Mesenchymal stem cell (in vitro differentiated cells and primary cell): ENCODE measurements at regions not wholly inside any gene's neighbourhood (a gene's known extent, or its start where the extent isn't known, plus 50 kb on each side); places are given as distances from the start of the nearest gene placed in this dataset.
"Not testable (repeated sequence)": the region's sequence is repeated elsewhere in the genome, so short reads cannot be mapped to it uniquely, and the experiment has no call there.

ENCODE experiments used
- DNase-seq: peaks from one replicate; pipeline ENCODE4 v3.0.0-alpha.2; 2013
- H2AFZ ChIP-seq: one replicate; pipeline ENCODE4 v1.6.1; 2013; ENCODE audit warnings: low read depth, mild to moderate bottlenecking, control low read depth, inconsistent platforms, low read length, moderate library complexity
- H2AK5ac ChIP-seq: 2 replicates; pipeline ENCODE4 v1.6.1; 2013; ENCODE audit warnings: low read length, moderate library complexity, mild to moderate bottlenecking, inconsistent platforms; ENCODE audit not compliant: severe bottlenecking
- H2BK120ac ChIP-seq: one replicate; pipeline ENCODE4 v1.6.1; 2013; ENCODE audit warnings: low read depth, mild to moderate bottlenecking, inconsistent platforms, low read length, moderate library complexity
- H2BK12ac ChIP-seq, 2 experiments: one replicate each; pipeline ENCODE4 v1.6.1; 2013; ENCODE audit warnings: inconsistent platforms in 2 of 2, low read length in 2 of 2, mild to moderate bottlenecking in 2 of 2, moderate library complexity in 2 of 2, control low read depth in 1 of 2
- H2BK15ac ChIP-seq: one replicate; pipeline ENCODE4 v1.6.1; 2013; ENCODE audit warnings: mild to moderate bottlenecking, low read depth, inconsistent platforms; ENCODE audit not compliant: poor library complexity, severe bottlenecking
- H2BK5ac ChIP-seq: 2 replicates; pipeline ENCODE4 v1.6.1; 2013; ENCODE audit warnings: low read depth, mild to moderate bottlenecking, low read length, control low read depth, inconsistent platforms; ENCODE audit not compliant: poor library complexity, severe bottlenecking
- H3K14ac ChIP-seq, 2 experiments: one replicate each; pipeline ENCODE4 v1.6.1; 2013; ENCODE audit warnings: inconsistent platforms in 2 of 2, low read length in 2 of 2, control low read depth in 1 of 2, mild to moderate bottlenecking in 1 of 2, moderate library complexity in 1 of 2
- H3K18ac ChIP-seq, 2 experiments: one replicate each; pipeline ENCODE4 v1.6.1; 2013; ENCODE audit warnings: inconsistent platforms in 2 of 2, low read length in 2 of 2, control low read depth in 1 of 2, low read depth in 1 of 2, mild to moderate bottlenecking in 1 of 2
- H3K23ac ChIP-seq, 2 experiments: one replicate each; pipeline ENCODE4 v1.6.1; 2013; ENCODE audit warnings: inconsistent platforms in 2 of 2, low read length in 2 of 2, mild to moderate bottlenecking in 2 of 2, moderate library complexity in 2 of 2, control low read depth in 1 of 2
- H3K27ac ChIP-seq: 2 replicates; pipeline ENCODE4 v1.5.1; 2013; ENCODE audit warnings: mild to moderate bottlenecking, moderate library complexity, low read length, control low read depth, inconsistent platforms; ENCODE audit not compliant: poor library complexity, severe bottlenecking
- H3K27me3 ChIP-seq, 2 experiments: 2 replicates each; pipeline versions ENCODE4 v1.6.1 to v1.7.0; 2013; ENCODE audit warnings: low read length in 2 of 2, mild to moderate bottlenecking in 2 of 2, moderate library complexity in 2 of 2, control low read depth in 1 of 2, inconsistent platforms in 1 of 2; ENCODE audit not compliant: control insufficient read depth in 1 of 2, insufficient read depth in 1 of 2
- H3K36me3 ChIP-seq, 2 experiments: 2 replicates each; pipeline versions ENCODE4 v1.6.1 to v1.7.0; 2013; ENCODE audit warnings: low read length in 2 of 2, control low read depth in 1 of 2, inconsistent platforms in 1 of 2, low read depth in 1 of 2, mild to moderate bottlenecking in 1 of 2; ENCODE audit not compliant: insufficient read depth in 2 of 2, control insufficient read depth in 1 of 2
- H3K4ac ChIP-seq, 2 experiments: one replicate each; pipeline ENCODE4 v1.6.1; 2013; ENCODE audit warnings: inconsistent platforms in 2 of 2, low read length in 2 of 2, mild to moderate bottlenecking in 2 of 2, moderate library complexity in 2 of 2, control low read depth in 1 of 2, low read depth in 1 of 2
- H3K4me1 ChIP-seq: 2 replicates; pipeline ENCODE4 v1.6.1; 2013; ENCODE audit warnings: low read depth, low read length, control low read depth; ENCODE audit not compliant: control insufficient read depth, insufficient read depth
- H3K4me2 ChIP-seq: 2 replicates; pipeline ENCODE4 v1.6.1; 2013; ENCODE audit warnings: low read length, mild to moderate bottlenecking, inconsistent platforms; ENCODE audit not compliant: poor library complexity, severe bottlenecking
- H3K4me3 ChIP-seq, 2 experiments: 2 replicates each; pipeline versions ENCODE4 v1.5.1 to v1.7.0; 2013; ENCODE audit warnings: low read length in 2 of 2, mild to moderate bottlenecking in 2 of 2, control low read depth in 1 of 2, low read depth in 1 of 2; ENCODE audit not compliant: insufficient read depth in 1 of 2
- H3K79me1 ChIP-seq: replicated peaks from 2 replicates; pipeline ENCODE4 v1.6.1; 2013; ENCODE audit warnings: mild to moderate bottlenecking, control low read depth, low read length, inconsistent platforms; ENCODE audit not compliant: poor library complexity, severe bottlenecking
- H3K9ac ChIP-seq: 2 replicates; pipeline ENCODE4 v1.7.0; 2013; ENCODE audit warnings: mild to moderate bottlenecking, low read length, moderate library complexity
- H3K9me3 ChIP-seq: 2 replicates; pipeline ENCODE4 v1.7.0; 2013; ENCODE audit warnings: mild to moderate bottlenecking, low read length; ENCODE audit not compliant: control insufficient read depth
- H4K8ac ChIP-seq: one replicate; pipeline ENCODE4 v1.6.1; 2013; ENCODE audit warnings: inconsistent platforms, mild to moderate bottlenecking, low read length, moderate library complexity
- H4K91ac ChIP-seq: one replicate; pipeline ENCODE4 v1.6.1; 2013; ENCODE audit warnings: mild to moderate bottlenecking, low read length, inconsistent platforms
- WGBS: methylation state at CpG from one replicate; pipeline ENCODE4 v1.1.7; 2013; ENCODE audit warnings: mixed read lengths; 5-methylcytosine and 5-hydroxymethylcytosine counted together

GRCh38 chrX:85663970-85664369 lies 284.5 kb upstream of the POF1B start:
- H3K18ac ChIP-seq, H3K4me3 ChIP-seq, H3K14ac ChIP-seq, H3K9me3 ChIP-seq, H2BK15ac ChIP-seq, H3K4ac ChIP-seq, H3K79me1 ChIP-seq, H2AK5ac ChIP-seq, H2BK5ac ChIP-seq, H3K9ac ChIP-seq, H4K8ac ChIP-seq, H2BK120ac ChIP-seq, H3K27ac ChIP-seq, H3K27me3 ChIP-seq, H3K23ac ChIP-seq, H2AFZ ChIP-seq, H3K36me3 ChIP-seq, H4K91ac ChIP-seq, H3K4me2 ChIP-seq, DNase-seq, H2BK12ac ChIP-seq, H3K4me1 ChIP-seq: not testable (repeated sequence)
- WGBS = 100% methylated on average over 1 of the region's 5 CpGs

GRCh38 chrX:85630901-85631300 lies 251.4 kb upstream of the POF1B start:
- Histone ChIP-seq H3K27me3 (no peaks in the 10 kb centered on the region), H4K8ac (no peak overlapping the region), H3K23ac (no peak overlapping the region), H3K4me3 (no peak overlapping the region), H2BK5ac (no peak overlapping the region), H2BK15ac (no peak overlapping the region), H2BK120ac (no peak overlapping the region), H2AFZ (no peak overlapping the region), H3K4me1 (no peaks in the 10 kb centered on the region), H3K14ac (no peak overlapping the region), H2BK12ac (no peak overlapping the region), H4K91ac (no peak overlapping the region), H3K36me3 (no peaks in the 10 kb centered on the region), H3K27ac (no peak overlapping the region), H2AK5ac (no peak overlapping the region), H3K18ac (no peak overlapping the region), H3K9me3 (no peaks in the 10 kb centered on the region), H3K4ac (no peak overlapping the region), H3K9ac (no peak overlapping the region), H3K4me2 (no peak overlapping the region), H3K79me1 (no peaks in the 10 kb centered on the region)
- no peak for DNase-seq

- H3K23ac ChIP-seq = no peak overlapping the region
- no peak overlapping the region for H3K4ac ChIP-seq
- no peak overlapping the region for H3K4me3 ChIP-seq
- no peak overlapping the region for H3K9ac ChIP-seq
- no peak overlapping the region for H2BK12ac ChIP-seq
- H3K4me2 ChIP-seq = no peak overlapping the region
- H2BK15ac ChIP-seq = no peak overlapping the region
- no peak overlapping the region for H3K14ac ChIP-seq
- H2BK120ac ChIP-seq = no peak overlapping the region
- H2AFZ ChIP-seq = no peak overlapping the region
- DNase-seq = no peak
- H4K91ac ChIP-seq = no peak overlapping the region
- no peak overlapping the region for H4K8ac ChIP-seq
- no CpG with 5 or more reads among the region's 3 CpGs for WGBS
- H2BK5ac ChIP-seq = no peak overlapping the region
- H3K9me3 ChIP-seq = no peaks in the 10 kb centered on the region
- H3K27ac ChIP-seq = no peak overlapping the region
- no peaks in the 10 kb centered on the region for H3K79me1 ChIP-seq
- no peak overlapping the region for H2AK5ac ChIP-seq
- no peaks in the 10 kb centered on the region for H3K36me3 ChIP-seq
- no peaks in the 10 kb centered on the region for H3K27me3 ChIP-seq
- no peaks in the 10 kb centered on the region for H3K4me1 ChIP-seq
- no peak overlapping the region for H3K18ac ChIP-seq
Measured at GRCh38 chrX:85627363-85627762, 247.9 kb upstream of the POF1B start.

DNA sequence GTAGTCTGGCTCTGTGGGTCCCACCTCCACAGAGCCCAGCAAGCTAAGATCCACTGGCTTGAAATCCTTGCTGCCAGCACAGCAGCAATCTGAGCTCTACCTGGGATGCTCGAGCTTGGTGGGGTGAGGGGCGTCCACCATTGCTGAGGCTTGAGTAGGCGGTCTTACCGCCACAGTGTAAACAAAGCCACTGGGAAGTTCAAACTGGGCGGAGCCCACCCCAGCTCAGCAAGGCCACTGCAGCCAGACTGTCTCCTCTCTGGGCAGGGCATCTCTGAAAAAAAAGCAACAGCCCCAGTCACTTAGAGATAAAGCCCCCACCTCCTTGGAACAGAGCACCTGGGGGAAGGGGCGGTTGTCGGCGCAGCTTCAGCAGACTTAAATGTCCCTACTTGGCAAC lies 243.2 kb upstream of the POF1B start:
- no peak overlapping the region for H3K14ac ChIP-seq
- H3K4me2 ChIP-seq = no peak overlapping the region
- no peaks in the 10 kb centered on the region for H3K4me1 ChIP-seq
- 65% methylated on average over 7 of the region's 8 CpGs for WGBS
- no peaks in the 10 kb centered on the region for H3K9me3 ChIP-seq
- H4K91ac ChIP-seq = no peak overlapping the region
- H2AK5ac ChIP-seq = no peak overlapping the region
- no peaks in the 10 kb centered on the region for H3K27me3 ChIP-seq
- no peak overlapping the region for H3K23ac ChIP-seq
- H2BK120ac ChIP-seq = no peak overlapping the region
- no peak overlapping the region for H3K27ac ChIP-seq
- H3K79me1 ChIP-seq = no peaks in the 10 kb centered on the region
- no peak overlapping the region for H3K18ac ChIP-seq
- no peak overlapping the region for H2BK12ac ChIP-seq
- no peaks in the 10 kb centered on the region for H3K36me3 ChIP-seq
- H3K4ac ChIP-seq = no peak overlapping the region
- H2BK15ac ChIP-seq = no peak overlapping the region
- H2AFZ ChIP-seq = no peak overlapping the region
- H3K4me3 ChIP-seq = no peak overlapping the region
- no peak overlapping the region for H3K9ac ChIP-seq
- DNase-seq = no peak
- no peak overlapping the region for H2BK5ac ChIP-seq
- no peak overlapping the region for H4K8ac ChIP-seq
